Mucosa of descending colon (tissue), 3 donors: ENCODE measurements at regions not wholly inside any gene's neighbourhood (a gene's known extent, or its start where the extent isn't known, plus 50 kb on each side); places are given as distances from the start of the nearest gene placed in this dataset.

Experiments used
- ATAC-seq: fragments of 200-7000 bp; cut with Tn5 transposase; one replicate; pipeline ENCODE4 v1.9.1; 2020; ENCODE audit warnings: mild to moderate bottlenecking, moderate library complexity
- DNase-seq, 3 donors: peaks; one replicate each; pipeline ENCODE4 v3.0.0-alpha.2; 2020
- H3K36me3 ChIP-seq: fragments of 200-600 bp; one replicate; pipeline ENCODE4 v1.8.0; 2021; ENCODE audit warnings: low read depth, mild to moderate bottlenecking
- H3K4me1 ChIP-seq: fragments of 200-600 bp; one replicate; pipeline ENCODE4 v1.8.0; 2021; ENCODE audit warnings: low read depth, mild to moderate bottlenecking
- H3K4me3 ChIP-seq: fragments of 200-600 bp; one replicate; pipeline ENCODE4 v1.8.0; 2021; ENCODE audit warnings: mild to moderate bottlenecking
- H3K9me3 ChIP-seq: fragments of 200-600 bp; one replicate; pipeline ENCODE4 v1.8.0; 2021; ENCODE audit warnings: mild to moderate bottlenecking
- CTCF ChIP-seq: fragments of 200-600 bp; IDR thresholded peaks from one replicate; pipeline ENCODE4 v1.8.0; 2022; ENCODE audit warnings: antibody characterized with exemption, mild to moderate bottlenecking
- intact Hi-C, 2 donors: fragments of 100-400 bp; cut with DNase I in 1 of 2; cut with micrococcal nuclease in 1 of 2; formaldehyde crosslinking; loops; one replicate each; pipeline versions ENCODE4 v1.11.0 to v1.11.1; 2022; cut with DNase I, micrococcal nuclease
- donor health status: DM: no; HTN: no; CAD: no; lungs with moderate emphysema.
- donor health status: DM: no; HTN: no; CAD: no.
- donor health status: DM: no; HTN: yes; CAD: no.

GRCh38 chrX:42096265-42096920 is 173.0 kb upstream of the CASK start:
- H3K4me1 ChIP-seq, result no peaks in the 10 kb centered on the region
- no peak for TF ChIP-seq CTCF
- H3K9me3 ChIP-seq, result no peaks in the 10 kb centered on the region
- H3K4me3 ChIP-seq, result no peak overlapping the region
- intact Hi-C loops, result no loop called here
- DNase-seq (no peak), ATAC-seq (no peak)
- no peaks in the 10 kb centered on the region for H3K36me3 ChIP-seq

- H3K4me3 ChIP-seq, result no peak overlapping the region
- H3K36me3 ChIP-seq, result no peaks in the 10 kb centered on the region
- H3K4me1 ChIP-seq, result no peaks in the 10 kb centered on the region
- no peak for TF ChIP-seq CTCF
- ATAC-seq, result peak; percentile 16
- DNase-seq, result no peak
- no peaks in the 10 kb centered on the region for H3K9me3 ChIP-seq
- intact Hi-C loops, result no loop called here
These were observed 170.9 kb upstream of the CASK start for GRCh38 chrX:42094218-42094617.

GRCh38 chrX:42093756-42094155 is 170.4 kb upstream of the CASK start:
- no peaks in the 10 kb centered on the region for H3K9me3 ChIP-seq
- H3K4me1 ChIP-seq, result no peaks in the 10 kb centered on the region
- H3K36me3 ChIP-seq, result no peaks in the 10 kb centered on the region
- TF ChIP-seq CTCF, result no peak
- H3K4me3 ChIP-seq, result no peak overlapping the region
- no peak for ATAC-seq
- DNase-seq, result no peak
- intact Hi-C loops, result no loop called here

- intact Hi-C loops, result no loop called here
These were observed 167.0 kb upstream of the CASK start for GRCh38 chrX:42090395-42090794.

GRCh38 chrX:42089031-42089430 is 165.7 kb upstream of the CASK start:
- ATAC-seq (no peak), DNase-seq (no peak)
- TF ChIP-seq CTCF, result no peak
- Histone ChIP-seq H3K4me1 (no peaks in the 10 kb centered on the region), H3K36me3 (no peaks in the 10 kb centered on the region), H3K4me3 (no peak overlapping the region), H3K9me3 (no peaks in the 10 kb centered on the region)
- intact Hi-C loops, result no loop called here

More at GRCh38 chrX:42090395-42090794, 167.0 kb upstream of the CASK start:
- no peak for DNase-seq
- Histone ChIP-seq H3K9me3 (no peaks in the 10 kb centered on the region), H3K36me3 (no peaks in the 10 kb centered on the region), H3K4me3 (no peak overlapping the region), H3K4me1 (no peaks in the 10 kb centered on the region)
- no peak for ATAC-seq
- no peak for TF ChIP-seq CTCF

GRCh38 chrX:42087960-42088359 is 164.6 kb upstream of the CASK start:
- Histone ChIP-seq H3K4me1 (no peaks in the 10 kb centered on the region), H3K9me3 (no peaks in the 10 kb centered on the region), H3K36me3 (no peaks in the 10 kb centered on the region), H3K4me3 (no peak overlapping the region)
- intact Hi-C loops, result no loop called here
- no peak for TF ChIP-seq CTCF
- ATAC-seq, result no peak
- no peak for DNase-seq
